Left cardiac atrium (tissue), 4 donors: ENCODE measurements at regions not wholly inside any gene's neighbourhood (a gene's known extent, or its start where the extent isn't known, plus 50 kb on each side); places are given as distances from the start of the nearest gene placed in this dataset.
"Not testable (repeated sequence)": the region's sequence is repeated elsewhere in the genome, so short reads cannot be mapped to it uniquely, and the experiment has no call there.

ENCODE experiments used
- ATAC-seq, 2 donors: fragments of 200-7000 bp; cut with Tn5 transposase; one replicate each; pipeline ENCODE4 v1.9.1; 2020; ENCODE audit warnings: mild to moderate bottlenecking in 2 of 2, moderate library complexity in 2 of 2
- DNase-seq: peaks from one replicate; pipeline ENCODE4 v3.0.0-alpha.2; 2020
- intact Hi-C, 2 donors: fragments of 100-400 bp; cut with DNase I; formaldehyde crosslinking; loops; one replicate each; pipeline versions ENCODE4 v1.14.1 to v1.15.1; 2022 to 2023
- donor health status: DM: no; HTN: yes; CAD: no.
- donor health status: DM: no; HTN: yes; CAD: no; lungs with severe emphysema.
- donor health status: DM: yes; HTN: yes; CAD: no.
- donor health status: Dilated cardiomyopathy.

- DNase-seq (no peak), ATAC-seq (no peak)
- intact Hi-C loops = no loop called here
These were observed 174.0 kb upstream of the KCTD7 start for GRCh38 chr7:66454600-66455225.

DNA sequence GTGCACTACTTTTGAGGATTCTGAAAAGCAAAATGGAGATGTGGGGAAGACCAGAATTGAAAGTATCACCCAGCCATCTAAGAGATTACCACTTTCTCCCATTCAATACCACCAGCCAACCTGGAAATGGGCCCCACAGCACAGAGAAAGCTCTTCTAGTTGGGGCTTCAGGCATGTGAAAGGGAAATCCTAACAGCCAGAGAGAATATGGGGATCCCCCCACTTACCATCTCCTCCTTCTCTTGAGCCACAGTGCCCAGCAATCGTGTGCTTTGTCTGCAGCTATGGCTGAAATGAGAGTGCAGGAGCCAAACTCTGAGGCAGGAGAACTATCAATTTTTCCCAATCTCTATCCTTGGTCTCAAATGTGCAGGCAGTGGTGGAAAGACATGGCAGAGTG is 173.2 kb upstream of the KCTD7 start:
- intact Hi-C loops, ATAC-seq, DNase-seq: not testable (repeated sequence)

GRCh38 chr7:66456431-66456830 is 172.2 kb upstream of the KCTD7 start:
- ATAC-seq = peak in 1 of 2 donors; percentile 57
- DNase-seq, intact Hi-C loops: not testable (repeated sequence)

DNA sequence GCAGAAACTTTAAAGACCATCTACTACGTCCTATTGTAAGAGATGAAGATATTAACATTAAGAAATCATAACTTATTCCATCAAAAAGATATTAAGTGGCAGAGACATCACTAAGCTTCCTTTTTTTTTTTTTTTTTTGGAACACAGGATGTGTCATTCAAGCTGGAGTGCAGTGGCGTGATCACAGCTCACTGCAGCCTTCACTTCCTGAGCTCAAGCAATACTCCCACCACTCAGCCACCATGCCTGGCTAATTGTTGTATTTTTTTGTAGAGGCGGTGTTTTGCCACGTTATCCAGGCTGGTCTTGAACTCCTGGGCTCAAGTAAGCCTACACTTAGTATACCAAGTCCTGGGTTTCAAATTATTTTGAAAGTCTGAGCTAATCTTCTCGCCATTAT is 169.7 kb upstream of the KCTD7 start:
- DNase-seq, ATAC-seq, intact Hi-C loops: not testable (repeated sequence)

GRCh38 chr7:66459783-66460413 is 168.8 kb upstream of the KCTD7 start:
- ATAC-seq = peak in 1 of 2 donors; percentile 54
- intact Hi-C loops, DNase-seq: not testable (repeated sequence)

- DNase-seq = no peak
- ATAC-seq = no peak
- intact Hi-C loops = no loop called here
These were observed 167.7 kb upstream of the KCTD7 start for GRCh38 chr7:66460921-66461361.

DNA sequence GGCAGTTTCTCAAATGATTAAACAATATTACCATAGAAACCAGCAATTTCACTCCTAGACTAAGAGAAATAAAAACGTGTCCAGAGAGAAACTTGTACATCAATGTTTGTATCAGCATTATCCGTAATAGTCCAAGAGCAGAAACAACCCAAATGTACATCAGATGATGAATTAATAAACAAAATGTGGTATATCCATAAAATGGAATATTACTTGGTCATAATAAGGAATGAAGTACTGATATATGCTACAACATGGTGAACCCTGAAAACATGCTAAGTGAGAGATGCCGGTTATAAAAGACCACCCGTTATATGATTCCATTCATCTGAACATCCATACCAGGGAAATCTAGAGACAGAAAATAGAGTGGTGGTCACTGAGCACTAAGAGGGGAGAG is 167.3 kb upstream of the KCTD7 start:
- intact Hi-C loops, DNase-seq: not testable (repeated sequence)

DNA sequence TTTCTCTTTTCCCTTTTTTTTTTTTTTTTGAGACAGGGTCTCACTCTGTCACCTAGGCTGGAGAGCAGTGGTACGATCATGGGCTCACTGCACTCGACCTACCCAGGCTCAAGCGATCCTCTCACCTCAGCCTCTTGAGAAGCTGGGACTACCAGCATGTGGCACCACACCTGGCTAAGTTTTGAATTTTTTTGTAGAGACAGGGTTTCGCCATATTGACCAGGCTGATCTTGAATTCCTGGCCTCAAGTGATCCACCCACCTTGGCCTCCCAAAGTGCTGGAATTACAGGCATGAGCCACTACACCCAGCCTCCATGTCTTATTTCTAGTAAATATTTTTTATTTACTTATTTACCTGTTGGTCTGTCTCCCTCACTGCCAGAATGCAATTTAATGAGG is 165.8 kb upstream of the KCTD7 start:
- DNase-seq, ATAC-seq, intact Hi-C loops: not testable (repeated sequence)

More for the DNA sequence above, 167.3 kb upstream of the KCTD7 start:
- ATAC-seq = not testable (repeated sequence)

DNA sequence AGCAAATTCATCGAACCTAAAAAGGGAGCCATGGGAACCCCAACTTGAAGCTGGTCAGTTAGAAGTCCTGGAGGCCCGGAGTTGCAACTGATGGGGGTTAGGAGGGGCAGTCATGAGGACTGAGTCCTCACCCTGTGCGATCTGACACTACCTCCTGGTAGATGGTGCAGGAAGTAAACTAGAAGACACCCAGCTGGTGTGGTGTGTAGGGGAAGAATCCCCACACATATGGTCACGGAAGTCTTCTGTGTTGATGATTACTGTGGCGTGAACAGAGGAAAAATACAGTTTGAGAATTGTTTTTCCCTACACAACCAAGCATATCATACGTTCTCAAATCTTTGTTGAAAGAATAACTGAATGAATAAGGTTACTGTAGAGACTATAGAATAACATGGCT is 164.6 kb upstream of the KCTD7 start:
- intact Hi-C loops = no loop called here
- DNase-seq (no peak), ATAC-seq (no peak)

GRCh38 chr7:66466081-66466600 is 162.5 kb upstream of the KCTD7 start:
- no peak for DNase-seq
- intact Hi-C loops = no loop called here
- no peak for ATAC-seq

- DNase-seq (no peak), ATAC-seq (no peak)
- intact Hi-C loops = no loop called here
These were observed 160.8 kb upstream of the KCTD7 start for GRCh38 chr7:66467887-66468286.

- intact Hi-C loops, ATAC-seq, DNase-seq: not testable (repeated sequence)
These were observed 155.6 kb upstream of the KCTD7 start for GRCh38 chr7:66473064-66473463.

- no peak for DNase-seq
- ATAC-seq = no peak
- intact Hi-C loops = no loop called here
These were observed 154.2 kb upstream of the KCTD7 start for GRCh38 chr7:66474441-66474840.

GRCh38 chr7:66476056-66476455 is 152.6 kb upstream of the KCTD7 start:
- DNase-seq, ATAC-seq, intact Hi-C loops: not testable (repeated sequence)

- ATAC-seq, intact Hi-C loops, DNase-seq: not testable (repeated sequence)
These were observed 150.8 kb upstream of the KCTD7 start for GRCh38 chr7:66477822-66478397.

- DNase-seq, ATAC-seq, intact Hi-C loops: not testable (repeated sequence)
These were observed 147.5 kb upstream of the KCTD7 start for GRCh38 chr7:66481229-66481628.

GRCh38 chr7:66489065-66489464 is 139.6 kb upstream of the KCTD7 start:
- ATAC-seq, intact Hi-C loops, DNase-seq: not testable (repeated sequence)

DNA sequence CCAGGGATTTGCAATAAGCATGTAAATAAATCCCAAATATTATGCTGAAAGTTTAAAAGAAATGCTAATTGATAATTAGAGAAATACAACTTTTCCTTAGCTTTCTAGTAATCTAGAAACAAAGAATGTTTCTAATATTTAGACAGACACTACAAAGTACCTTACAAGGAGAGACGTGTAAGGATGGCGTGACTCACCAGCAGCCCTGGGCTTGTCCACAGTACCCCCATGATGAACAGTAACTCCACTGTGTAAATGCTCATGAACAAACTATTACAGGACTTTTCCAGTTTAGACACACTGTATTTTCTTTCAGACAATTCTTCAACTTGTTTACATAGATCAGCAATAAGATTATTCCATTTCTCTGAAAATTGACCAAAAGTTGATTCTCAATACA is 138.9 kb upstream of the KCTD7 start:
- ATAC-seq = not testable (repeated sequence)

GRCh38 chr7:66490979-66491378 is 137.7 kb upstream of the KCTD7 start:
- not testable (repeated sequence) for DNase-seq, ATAC-seq
- intact Hi-C loops = loop anchor here in 1 of 2 donors (10.0 kb wide), 1 partner anchor 346 kb away; no protein-coding TSS in a partner anchor

More for the DNA sequence above, 138.9 kb upstream of the KCTD7 start:
- not testable (repeated sequence) for DNase-seq
- intact Hi-C loops = loop anchor here in 1 of 2 donors (10.0 kb wide), 1 partner anchor 345 kb away; no protein-coding TSS in a partner anchor

DNA sequence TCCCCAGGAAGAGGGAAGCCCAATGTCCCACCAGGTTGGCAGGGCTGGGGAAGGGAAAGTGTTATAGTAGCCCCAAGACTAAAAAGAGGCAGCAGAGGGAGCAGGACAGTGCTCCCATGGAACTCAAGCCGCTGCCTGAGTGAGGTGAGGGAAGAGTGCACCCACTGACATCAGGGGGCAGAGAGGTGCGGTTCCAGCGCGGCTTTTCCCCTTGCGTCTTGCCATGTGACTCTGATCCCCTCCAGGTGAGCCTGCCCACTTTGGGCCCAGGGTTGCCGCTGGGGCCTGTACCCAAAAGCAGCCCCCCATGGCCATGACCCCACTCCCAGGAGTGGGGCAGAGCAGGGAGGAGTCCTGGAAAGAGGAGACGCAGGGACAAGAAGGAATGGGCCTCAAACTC is 136.3 kb upstream of the KCTD7 start:
- intact Hi-C loops = loop anchor here in 1 of 2 donors (10.0 kb wide), 1 partner anchor 348 kb away; no protein-coding TSS in a partner anchor
- not testable (repeated sequence) for DNase-seq, ATAC-seq
